ENCODE measurements at regions not wholly inside any gene's neighbourhood (a gene's known extent, or its start where the extent isn't known, plus 50 kb on each side); places are given as distances from the start of the nearest gene placed in this dataset.

GRCh38 chr5:20605732-20606525 is 617.9 kb upstream of the CDH18 start:
- TF ChIP-seq CTCF (IDR thresholded peaks at IDR 0.05) = no peak
- H3K27ac Mint-ChIP-seq (ENCODE audit: unreplicated experiment) = no peak overlapping the region
- H3K4me3 Mint-ChIP-seq (ENCODE audit: unreplicated experiment) = no peak overlapping the region
- H3K4me1 Mint-ChIP-seq (ENCODE audit: low read depth) = no peaks in the 10 kb centered on the region
- peaks cover 7% of the 10 kb centered on the region for H3K9me3 Mint-ChIP-seq (ENCODE audit: low read depth)
- H3K36me3 Mint-ChIP-seq (ENCODE audit: low read depth) = no peaks in the 10 kb centered on the region
- no peak for DNase-seq (ENCODE audit: low spot score)
- peaks cover 5% of the 10 kb centered on the region for H3K27me3 Mint-ChIP-seq (ENCODE audit: low read depth)

GRCh38 chr5:20604992-20605391 is 617.0 kb upstream of the CDH18 start:
- Mint-ChIP-seq H3K27me3 (ENCODE audit: low read depth) (peaks cover 5% of the 10 kb centered on the region), H3K9me3 (ENCODE audit: low read depth) (peaks cover 7% of the 10 kb centered on the region), H3K27ac (ENCODE audit: unreplicated experiment) (no peak overlapping the region), H3K4me3 (ENCODE audit: unreplicated experiment) (no peak overlapping the region), H3K36me3 (ENCODE audit: low read depth) (no peaks in the 10 kb centered on the region), H3K4me1 (ENCODE audit: low read depth) (no peaks in the 10 kb centered on the region)
- DNase-seq (ENCODE audit: low spot score) = no peak
- TF ChIP-seq CTCF (IDR thresholded peaks at IDR 0.05) = no peak

GRCh38 chr5:20601678-20602100 is 613.7 kb upstream of the CDH18 start:
- peaks cover 4% of the 10 kb centered on the region for H3K27me3 Mint-ChIP-seq (ENCODE audit: low read depth)
- no peak for DNase-seq (ENCODE audit: low spot score)
- no peak overlapping the region for H3K27ac Mint-ChIP-seq (ENCODE audit: unreplicated experiment)
- H3K36me3 Mint-ChIP-seq (ENCODE audit: low read depth) = no peaks in the 10 kb centered on the region
- no peak overlapping the region for H3K4me3 Mint-ChIP-seq (ENCODE audit: unreplicated experiment)
- no peak for TF ChIP-seq CTCF (IDR thresholded peaks at IDR 0.05)
- peaks cover 7% of the 10 kb centered on the region for H3K9me3 Mint-ChIP-seq (ENCODE audit: low read depth)
- no peaks in the 10 kb centered on the region for H3K4me1 Mint-ChIP-seq (ENCODE audit: low read depth)

GRCh38 chr5:20590356-20590755 is 602.4 kb upstream of the CDH18 start:
- no peaks in the 10 kb centered on the region for H3K4me1 Mint-ChIP-seq (ENCODE audit: low read depth)
- no peak for DNase-seq (ENCODE audit: low spot score)
- H3K9me3 Mint-ChIP-seq (ENCODE audit: low read depth) = no peaks in the 10 kb centered on the region
- TF ChIP-seq CTCF (IDR thresholded peaks at IDR 0.05) = no peak
- no peak overlapping the region for H3K4me3 Mint-ChIP-seq (ENCODE audit: unreplicated experiment)
- H3K36me3 Mint-ChIP-seq (ENCODE audit: low read depth) = no peaks in the 10 kb centered on the region
- H3K27ac Mint-ChIP-seq (ENCODE audit: unreplicated experiment) = no peak overlapping the region
- H3K27me3 Mint-ChIP-seq (ENCODE audit: low read depth) = peaks cover 2% of the 10 kb centered on the region

GRCh38 chr5:20575571-20575970 is 587.6 kb upstream of the CDH18 start:
- H3K27ac Mint-ChIP-seq (ENCODE audit: unreplicated experiment) = no peak overlapping the region
- H3K4me3 Mint-ChIP-seq (ENCODE audit: unreplicated experiment) = no peak overlapping the region
- H3K27me3 Mint-ChIP-seq (ENCODE audit: low read depth) = peaks cover 4% of the 10 kb centered on the region
- H3K9me3 Mint-ChIP-seq (ENCODE audit: low read depth) = peaks cover 6% of the 10 kb centered on the region
- H3K36me3 Mint-ChIP-seq (ENCODE audit: low read depth) = no peaks in the 10 kb centered on the region
- no peak for DNase-seq (ENCODE audit: low spot score)
- TF ChIP-seq CTCF (IDR thresholded peaks at IDR 0.05) = no peak
- no peaks in the 10 kb centered on the region for H3K4me1 Mint-ChIP-seq (ENCODE audit: low read depth)

All from chondrocyte (in vitro differentiated cells).